Activated effector memory CD4-positive, alpha-beta T cell treated with Interleukin-2 at 50 U/mL for 16 hours (primary cell): ENCODE measurements at regions not wholly inside any gene's neighbourhood (a gene's known extent, or its start where the extent isn't known, plus 50 kb on each side); places are given as distances from the start of the nearest gene placed in this dataset.

Experiments used
- DNase-seq: peaks from one replicate; pipeline ENCODE4 v3.0.0-alpha.2; 2020

DNA sequence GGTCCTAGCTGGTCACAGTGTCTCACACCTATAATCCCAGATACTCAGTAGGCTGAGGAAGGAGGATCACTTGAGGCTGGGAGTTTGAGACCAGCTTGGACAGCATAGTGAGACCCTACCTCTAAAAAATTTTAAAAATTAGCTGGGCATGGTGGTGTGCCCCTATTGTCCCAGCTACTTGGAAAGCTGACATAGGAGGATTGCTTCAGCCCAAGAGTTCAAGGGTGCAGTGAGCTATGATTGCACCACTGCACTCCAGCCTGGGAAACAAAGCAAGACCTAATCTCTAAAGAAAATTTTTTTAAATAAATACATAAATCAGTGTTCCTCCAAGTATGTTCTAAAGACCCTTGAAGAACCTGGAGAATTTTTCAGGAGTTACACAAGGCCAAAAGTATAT is 50.6 kb upstream of the GNAO1 start:
- DNase-seq: no peak

DNA sequence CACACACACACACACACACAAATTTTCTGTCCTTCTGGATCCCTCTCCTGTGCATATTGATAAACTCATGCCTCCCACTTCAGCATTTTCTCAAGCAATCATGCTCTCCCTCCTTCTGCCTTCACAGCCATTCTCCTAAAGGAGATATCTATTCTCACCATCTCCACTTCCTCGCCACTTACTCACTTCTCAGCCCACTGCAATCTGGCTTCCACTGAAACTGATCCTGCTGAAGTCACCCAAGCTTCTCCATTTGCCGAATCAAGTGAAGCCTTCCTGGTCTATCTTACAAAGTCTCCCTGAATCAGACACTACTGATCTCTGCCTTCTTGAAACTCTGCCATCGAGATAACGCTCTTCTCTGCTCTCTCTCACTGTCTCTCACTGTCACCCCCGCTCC is 54.0 kb upstream of the GNAO1 start:
- DNase-seq: no peak

DNA sequence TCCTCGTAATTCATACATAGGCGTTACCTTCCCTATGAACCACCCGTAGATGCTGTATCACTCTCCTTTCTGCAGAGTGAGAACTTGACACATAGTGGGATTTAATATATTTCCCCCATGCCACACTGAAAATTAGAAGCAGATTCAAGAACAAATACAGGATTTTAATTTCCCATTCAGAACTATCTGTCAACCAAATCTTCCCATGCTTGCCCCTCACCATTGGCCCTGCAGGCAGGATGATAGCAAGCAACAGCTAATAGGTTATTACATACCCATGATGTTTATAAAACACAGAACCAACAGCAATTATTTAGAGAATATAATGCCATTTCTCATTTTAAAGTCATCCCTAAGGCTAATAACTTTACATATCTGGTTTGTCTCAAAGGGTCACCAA is 55.0 kb upstream of the GNAO1 start:
- no peak for DNase-seq

DNA sequence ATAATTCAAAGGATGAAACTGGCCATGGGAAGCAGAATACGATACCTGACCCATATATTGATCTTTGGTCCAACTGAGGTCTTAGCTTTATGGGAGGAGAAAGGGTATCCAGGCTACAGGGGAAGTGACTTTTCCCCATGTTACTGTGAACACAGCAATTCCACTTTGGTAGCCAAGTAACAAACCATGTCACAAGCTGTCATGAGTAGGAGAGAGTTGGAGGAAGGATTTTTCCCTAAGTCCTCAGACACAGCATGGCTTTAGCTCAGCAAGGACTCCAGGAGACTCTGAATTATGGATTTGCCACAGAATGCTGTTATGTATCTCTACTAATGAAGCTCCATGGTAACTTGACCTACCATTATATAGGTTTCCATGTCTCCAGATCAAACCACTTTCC is 56.5 kb upstream of the GNAO1 start:
- no peak for DNase-seq

DNA sequence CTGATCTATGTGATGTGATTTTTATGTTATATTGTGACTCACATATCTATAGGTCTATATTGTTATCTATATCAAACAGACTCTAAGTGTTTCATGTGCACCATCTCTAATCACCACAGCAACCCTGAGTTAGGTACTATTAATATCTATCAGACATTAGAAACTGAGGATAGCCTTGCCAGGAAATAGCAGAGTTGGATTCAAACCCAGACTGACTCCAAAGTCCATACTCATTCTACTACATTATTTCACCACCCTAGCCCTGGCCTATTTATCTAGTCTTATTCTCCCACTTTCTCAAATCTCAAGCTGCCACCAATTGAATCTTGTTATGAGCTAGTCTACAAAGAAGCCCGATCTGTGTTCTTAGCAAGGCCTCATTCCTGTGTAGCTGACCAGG is 65.4 kb upstream of the GNAO1 start:
- DNase-seq: no peak

DNA sequence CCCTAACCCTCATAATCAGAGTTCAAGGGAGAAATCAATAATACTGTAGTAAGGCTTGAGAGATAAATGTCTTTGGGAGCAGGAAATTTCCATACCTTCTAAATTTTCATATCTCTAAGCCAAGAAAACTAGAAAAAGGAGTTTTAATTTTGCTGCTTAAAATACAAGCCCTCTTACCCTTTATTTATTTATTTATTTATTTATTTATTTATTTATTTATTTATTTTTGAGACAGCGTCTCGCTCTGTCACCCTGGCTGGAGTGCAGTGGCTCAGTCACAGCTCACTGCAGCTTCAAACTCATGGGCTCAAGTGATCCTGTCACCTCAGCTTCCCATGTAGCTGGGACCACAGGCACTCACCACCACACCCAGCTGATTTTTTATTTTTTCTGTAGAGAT is 69.0 kb upstream of the GNAO1 start:
- DNase-seq: no peak

DNA sequence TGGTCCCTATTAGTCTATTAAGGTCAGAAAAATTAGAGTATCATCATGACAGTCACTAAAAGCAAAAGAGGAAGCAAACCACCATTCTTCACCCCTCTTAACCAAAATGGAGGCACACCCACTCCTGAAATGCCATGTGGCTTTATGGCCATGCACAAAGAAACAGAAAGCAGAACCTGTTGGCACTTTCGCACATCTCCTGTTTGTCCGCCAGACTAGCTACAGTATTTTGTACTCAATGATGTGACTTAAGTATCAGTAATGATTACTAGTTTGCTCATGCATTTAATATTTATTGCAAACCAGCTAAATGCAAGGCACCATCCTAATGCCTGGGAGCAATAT is 70.2 kb upstream of the GNAO1 start:
- DNase-seq: no peak

DNA sequence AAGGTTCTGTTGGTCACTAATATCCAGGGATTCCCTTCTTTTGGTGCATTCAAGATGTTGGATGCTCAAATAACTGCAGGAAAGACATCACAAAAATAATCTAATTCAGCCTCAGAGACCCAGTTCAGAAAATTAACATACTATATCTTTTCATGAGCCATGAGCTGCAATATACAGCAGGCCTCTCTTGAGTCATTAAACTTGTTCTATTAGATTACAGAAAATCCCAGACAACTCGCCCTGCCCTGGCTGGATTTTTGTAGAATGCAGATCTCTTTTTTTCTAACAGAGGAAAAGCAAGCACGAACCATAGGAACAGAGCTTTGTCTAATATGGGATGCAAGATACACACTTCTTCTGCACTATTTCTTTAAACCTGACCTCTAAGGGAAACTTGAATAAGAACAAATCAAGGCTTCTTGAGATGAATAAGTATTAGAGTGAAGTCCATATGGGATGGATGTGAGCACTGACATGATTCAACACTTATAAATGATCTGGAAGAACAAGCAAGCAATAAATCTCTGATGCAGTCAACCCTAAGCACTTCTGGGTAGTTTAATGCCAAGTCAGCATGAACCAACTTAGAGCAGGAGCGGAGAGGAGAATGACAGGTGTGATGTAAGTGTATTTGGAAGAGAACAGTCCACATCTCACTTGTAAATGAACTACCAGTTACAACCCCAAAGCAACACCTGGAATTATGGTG is 70.7 kb upstream of the GNAO1 start:
- no peak for DNase-seq

DNA sequence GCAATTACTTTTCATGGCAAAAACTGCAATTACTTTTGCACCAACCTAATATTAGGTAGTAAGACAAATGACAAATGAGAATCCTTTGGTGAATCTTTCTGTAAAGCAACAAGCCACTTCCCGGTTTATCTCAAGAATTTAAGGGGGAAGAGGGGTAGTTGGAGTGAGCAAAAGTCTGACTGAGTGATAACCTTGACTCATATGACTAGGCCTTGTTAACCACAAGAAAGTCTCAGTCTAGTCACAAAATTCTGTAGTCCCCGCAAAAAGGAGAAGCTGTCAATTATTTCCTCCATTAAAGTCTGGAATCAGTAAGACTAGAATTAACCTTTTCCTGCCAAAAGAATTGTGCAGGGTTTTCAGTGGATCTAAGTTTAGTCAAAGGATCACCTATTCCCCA is 72.2 kb upstream of the GNAO1 start:
- DNase-seq: no peak

DNA sequence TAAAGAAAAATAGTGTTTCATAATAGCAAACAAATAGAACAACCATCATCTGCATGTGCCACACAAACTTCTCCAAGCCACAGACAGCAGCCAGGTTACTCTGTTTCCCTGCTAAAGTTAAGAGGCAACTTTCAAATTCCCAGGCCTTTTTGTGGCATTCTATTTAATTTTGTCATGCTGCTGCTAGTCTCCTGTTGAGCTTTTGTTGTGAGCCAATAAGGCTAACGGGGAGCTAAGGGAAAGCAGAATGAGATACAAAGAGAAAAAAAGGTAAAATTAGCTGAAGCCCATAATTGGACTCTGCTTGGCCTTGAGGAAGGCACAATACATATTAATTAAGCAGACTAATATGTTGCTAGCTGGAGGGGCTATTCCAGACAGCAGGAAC is 74.7 kb upstream of the GNAO1 start:
- no peak for DNase-seq

DNA sequence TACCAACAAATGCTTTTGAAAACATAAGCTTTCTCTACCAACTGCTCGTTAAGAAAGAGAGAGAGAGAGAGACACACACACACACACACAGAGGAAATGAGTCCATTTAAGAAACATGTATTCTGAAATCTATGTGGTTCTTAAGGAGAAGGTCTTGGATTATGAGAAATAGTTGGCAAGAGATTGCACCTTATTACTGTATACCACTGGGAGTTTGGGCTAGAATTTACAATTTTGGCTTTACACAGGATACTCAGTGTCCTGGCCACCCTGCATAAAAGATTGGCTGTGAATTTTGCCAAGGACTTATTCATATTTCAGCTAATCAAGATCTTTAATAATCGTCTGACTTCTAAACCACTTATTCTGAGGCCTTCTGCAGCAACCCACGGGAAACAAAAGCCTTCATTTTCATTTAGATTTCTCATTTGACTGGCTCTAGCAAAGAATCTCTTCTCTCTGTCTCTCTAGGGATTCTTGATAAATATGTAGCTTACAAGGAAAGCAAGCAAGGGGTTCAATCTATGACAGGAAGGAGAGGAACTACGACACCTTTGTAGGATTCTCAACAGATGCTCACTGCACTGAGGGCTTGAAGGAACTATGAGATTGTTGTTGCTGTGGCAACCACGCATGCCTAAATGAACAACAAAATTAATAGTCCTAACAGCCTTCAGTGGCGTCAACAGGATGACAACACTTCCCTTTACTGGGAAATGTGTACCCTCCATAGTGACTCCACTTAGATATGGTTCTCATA is 75.3 kb upstream of the GNAO1 start:
- no peak for DNase-seq

DNA sequence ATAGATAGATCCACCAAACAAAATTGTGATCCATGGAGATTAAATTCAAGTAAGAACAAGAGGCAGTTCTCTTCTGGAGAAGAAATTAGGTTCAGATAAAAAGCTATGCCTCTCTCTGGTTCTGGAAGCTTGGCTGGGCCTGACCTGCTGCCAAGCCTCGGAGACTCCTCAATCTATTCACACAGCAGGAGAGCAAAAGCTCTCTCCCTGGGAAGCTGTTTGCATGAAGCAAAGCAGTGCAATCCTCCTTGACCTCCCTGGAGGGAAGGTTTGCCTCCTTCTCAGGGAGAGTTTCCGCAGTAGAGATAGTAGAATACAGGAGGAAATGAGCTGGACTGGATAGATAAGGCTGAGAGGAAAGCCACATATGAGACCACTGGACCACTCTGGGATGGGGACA is 78.1 kb upstream of the GNAO1 start:
- no peak for DNase-seq

DNA sequence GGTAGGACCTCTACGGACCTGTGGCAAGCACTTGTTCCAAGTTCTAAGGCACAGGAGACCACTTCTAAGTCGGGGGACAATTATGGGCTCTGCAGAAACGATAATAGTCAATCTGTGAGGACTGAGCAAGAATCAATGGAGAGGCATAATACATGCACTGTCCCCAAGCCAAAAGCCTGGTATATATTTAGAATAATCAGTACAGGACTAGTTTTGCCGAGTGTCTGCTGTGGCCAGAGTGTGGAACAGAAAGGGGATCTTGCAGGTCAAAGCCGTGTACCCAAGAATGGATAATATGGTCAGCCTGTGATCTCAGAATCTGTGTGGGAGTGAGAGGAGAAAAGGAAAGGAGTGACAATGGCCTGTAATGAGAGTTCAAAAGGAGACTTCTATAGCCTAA is 80.2 kb upstream of the GNAO1 start:
- no peak for DNase-seq

DNA sequence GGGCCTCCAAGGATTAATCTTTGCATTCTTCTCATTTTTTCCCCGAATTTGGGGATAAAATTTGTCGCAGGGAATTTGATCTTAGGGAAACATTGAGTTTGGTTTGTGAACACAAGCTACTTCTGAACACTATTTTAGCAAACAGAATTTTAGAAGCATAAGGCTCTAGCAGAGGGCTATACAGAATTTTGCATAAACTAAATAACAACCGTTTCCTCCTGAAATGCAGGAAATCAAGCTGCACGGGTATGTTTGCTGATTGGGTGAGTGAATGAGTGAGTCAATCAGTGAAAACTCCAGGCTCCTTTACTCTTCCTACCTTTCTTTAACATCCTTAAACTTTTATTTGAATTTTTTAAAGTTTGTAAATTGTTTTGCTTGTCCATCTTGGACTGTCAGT is 81.3 kb upstream of the GNAO1 start:
- no peak for DNase-seq

DNA sequence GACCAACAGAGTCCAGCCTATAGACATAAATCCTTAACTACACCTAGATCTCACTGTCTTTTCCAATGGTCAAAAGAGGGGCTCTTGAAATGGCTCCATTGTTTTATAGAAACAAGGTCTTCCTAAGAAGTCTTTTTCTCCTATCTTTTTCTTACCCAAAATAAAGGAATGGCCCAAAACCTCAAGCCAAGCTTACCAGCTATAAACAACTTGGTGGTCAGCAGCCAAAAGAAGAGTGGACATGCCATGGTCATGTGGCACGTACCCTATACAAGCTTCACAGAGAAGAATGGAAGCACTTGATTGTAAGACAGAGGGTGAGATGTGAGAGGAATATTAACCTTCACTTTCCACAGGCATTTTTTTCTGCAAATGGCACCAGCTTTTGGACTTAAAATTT is 82.1 kb upstream of the GNAO1 start:
- DNase-seq: no peak

DNA sequence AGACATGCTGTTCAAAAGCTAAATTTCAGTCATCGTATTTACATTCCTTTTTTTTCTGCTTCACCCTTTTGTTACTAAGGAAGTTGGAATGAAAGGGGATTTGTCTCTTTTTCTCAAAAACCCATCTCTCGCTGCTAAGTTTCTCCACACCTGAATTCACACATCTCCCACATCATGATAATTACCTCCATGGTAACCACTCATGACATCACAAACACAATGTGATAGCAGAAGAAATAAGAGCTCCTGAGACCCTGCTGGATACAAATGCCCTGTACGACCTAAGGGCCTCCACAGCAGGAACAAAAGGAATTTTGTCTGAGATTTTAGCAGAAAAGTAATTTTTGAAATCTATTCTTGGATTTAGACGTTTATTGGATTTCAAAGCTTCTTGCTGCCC is 82.6 kb upstream of the GNAO1 start:
- DNase-seq: no peak

DNA sequence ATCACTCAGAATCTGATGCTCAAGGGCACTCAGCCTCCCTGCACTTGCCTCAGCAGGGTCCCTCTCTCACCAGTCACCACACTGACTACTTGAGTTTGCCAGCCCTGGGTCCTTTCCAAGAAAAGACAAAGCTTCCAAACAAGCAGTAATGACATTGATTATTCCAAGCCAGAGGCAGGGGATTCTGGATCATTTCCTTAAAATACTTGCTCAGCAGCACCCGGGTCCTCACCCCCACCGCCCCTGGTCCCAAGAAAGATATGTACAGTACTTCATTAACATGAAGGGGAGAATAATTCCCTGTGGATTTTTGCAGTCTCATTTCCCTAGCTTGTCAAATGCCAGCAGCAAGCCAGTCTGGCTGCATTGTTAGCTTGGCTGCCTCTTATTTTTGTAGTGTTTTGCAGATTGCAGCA is 83.2 kb upstream of the GNAO1 start:
- no peak for DNase-seq

DNA sequence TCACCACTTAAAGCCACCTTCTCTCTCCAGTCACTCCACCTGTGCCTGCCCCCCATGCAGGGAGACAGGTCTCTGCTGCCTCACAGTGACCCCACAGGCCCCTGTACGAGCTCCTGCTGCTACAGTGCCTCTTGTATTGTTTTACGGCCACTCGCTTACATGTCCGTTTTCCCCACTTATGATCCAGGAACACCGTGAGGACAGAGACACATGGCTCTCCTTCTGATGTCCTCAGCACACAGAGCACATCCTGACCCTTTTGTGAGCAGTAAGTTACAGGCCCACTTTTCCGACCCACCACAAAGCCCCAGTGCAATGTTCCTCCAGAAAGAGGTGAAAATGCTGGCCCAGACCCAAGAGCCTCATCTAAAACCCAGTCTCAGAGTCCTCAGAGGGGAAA is 84.8 kb upstream of the GNAO1 start:
- no peak for DNase-seq

DNA sequence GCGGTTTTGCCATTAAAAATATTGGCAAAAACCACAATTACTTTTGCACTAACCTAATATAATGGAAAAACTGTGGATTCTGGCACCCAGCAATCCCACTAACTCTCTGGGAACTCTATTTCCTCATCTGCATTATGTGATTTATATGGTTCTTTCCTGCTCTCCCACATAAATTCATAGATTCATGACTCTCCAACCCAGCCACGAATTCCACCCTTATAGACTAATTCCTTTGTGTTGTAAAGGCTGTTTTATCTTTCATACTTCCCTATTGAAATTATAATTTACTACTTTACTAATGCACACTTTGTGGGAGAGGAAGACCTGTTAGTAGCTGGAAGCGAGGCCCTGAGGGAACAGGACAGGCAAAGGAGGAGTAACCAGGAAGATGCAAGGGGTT is 88.4 kb upstream of the GNAO1 start:
- no peak for DNase-seq

DNA sequence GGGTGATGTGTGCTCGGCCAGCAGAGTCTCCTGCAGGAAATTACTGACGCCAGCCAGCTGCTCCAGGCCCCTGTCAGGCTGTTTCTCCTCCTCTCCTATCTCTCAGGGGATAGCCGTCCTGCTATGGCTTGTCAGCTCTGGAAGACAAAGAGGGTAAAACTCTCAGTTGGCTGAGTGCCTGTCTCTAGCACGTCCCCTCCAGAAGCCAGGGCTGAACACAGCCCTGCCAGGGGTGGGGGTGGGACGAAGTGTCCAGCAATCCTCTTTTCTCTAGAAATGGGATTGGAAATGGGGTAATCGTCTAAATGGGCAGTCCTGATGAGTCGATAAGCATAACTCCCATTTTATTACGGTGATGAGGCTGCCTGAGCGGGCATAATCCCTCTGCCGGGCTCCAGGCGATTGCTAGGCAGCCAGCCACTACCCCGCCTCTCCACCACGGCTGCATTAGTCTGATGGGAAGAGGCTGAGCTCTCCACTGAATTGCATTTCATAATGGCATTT is 89.1 kb upstream of the GNAO1 start:
- no peak for DNase-seq

DNA sequence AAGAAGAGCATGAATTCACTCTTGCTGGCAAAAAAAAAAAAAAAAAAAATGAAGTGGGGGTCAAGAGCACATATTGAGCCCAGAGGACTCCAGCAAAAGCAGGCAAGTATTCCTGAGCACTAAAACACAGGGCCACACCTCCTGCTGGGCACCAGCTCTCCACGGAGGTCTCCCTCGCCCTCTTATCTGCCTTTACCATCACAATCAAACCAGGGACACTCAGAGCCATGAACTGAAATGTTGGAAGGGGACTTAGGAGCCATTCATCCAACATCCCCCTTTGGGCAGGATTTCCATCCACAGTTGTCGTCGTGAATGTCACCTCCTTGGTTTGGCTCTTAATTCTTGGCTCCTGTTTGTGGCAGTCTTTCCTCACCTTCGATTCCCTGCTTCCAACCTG is 89.8 kb upstream of the GNAO1 start:
- DNase-seq: no peak

DNA sequence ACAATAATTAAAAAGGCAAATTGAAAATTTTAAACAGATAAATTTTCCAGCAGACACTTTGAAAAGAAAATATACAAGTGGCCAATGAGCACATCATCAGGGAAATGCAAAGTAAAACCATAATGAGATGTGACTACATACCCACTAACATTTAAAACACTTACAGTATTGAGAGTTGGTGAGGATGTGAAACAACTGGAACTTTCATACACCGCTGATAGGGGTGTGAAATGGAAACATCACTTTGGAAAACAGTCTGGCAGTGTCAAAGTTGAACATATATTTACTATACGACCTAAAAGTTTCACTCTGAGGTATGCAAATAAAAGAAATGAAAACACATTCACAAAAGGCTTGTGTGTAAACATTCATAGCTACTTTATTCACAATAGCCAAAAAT is 94.0 kb upstream of the GNAO1 start:
- no peak for DNase-seq

DNA sequence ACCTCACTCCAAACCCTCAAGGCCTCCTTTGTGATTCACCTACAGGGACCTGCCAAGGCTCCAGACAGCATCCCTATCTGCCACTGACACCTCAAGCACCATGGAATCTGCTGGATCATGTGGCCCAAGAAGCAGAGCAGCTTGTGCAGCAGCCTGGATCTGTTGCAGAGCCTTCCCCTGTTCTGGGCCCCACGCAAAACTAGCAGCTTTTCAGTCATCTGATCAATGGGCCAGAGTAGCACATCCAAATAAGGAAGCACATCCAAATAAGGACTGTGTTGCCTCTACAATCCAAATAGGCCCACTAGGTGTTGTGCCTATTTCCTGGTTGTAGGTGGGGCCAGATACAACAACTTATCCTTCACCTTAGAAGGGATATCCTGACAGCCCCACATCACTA is 97.1 kb upstream of the GNAO1 start:
- no peak for DNase-seq

DNA sequence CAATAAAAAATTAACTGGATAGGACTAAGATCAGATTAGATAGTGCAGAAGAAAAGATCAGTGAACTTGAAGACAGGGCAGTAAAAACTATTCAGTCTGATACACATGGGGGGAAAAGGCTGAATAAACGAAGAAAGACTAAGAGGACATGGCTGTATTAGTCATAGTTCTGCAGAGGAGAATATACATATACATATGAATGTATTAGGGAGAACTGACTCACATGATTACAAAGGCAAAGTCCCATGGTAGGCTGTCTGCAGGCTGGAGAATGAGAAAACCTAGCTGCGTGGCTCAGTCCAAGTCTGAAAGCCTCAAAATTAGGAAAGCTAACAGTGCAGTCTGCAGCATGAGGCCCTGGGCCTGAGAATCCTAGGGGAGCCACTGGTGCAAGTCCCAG is 98.2 kb upstream of the GNAO1 start:
- no peak for DNase-seq

DNA sequence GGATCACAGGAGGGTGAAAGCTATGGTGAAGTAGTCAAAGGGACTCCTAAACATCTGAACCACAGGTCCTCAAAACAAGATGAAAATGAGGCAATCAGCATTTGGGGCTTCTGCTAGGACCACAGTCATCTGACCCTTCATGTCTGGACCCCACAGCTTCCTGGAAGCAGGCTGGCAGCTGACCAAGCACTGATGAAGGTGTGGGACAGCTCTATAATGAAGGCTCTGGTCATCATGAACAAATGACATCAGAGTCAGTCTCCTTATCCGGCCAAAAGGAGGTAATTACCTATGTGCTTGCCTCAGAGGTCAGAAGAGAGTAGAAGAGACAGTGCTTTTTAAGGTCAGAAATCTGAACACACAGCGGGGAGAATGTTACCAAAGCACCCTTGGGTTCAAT is 101.2 kb upstream of the GNAO1 start:
- no peak for DNase-seq
